ENCODE measurements at regions not wholly inside any gene's neighbourhood (a gene's known extent, or its start where the extent isn't known, plus 50 kb on each side); places are given as distances from the start of the nearest gene placed in this dataset.

GRCh38 chr9:28921857-28922500, 1348.7 kb upstream of the C9orf72 start:
- TF ChIP-seq CTCF (IDR thresholded peaks at IDR 0.05) (no peak), REST (IDR thresholded peaks at IDR 0.05; ENCODE audit: insufficient read depth in 1 of 2, low read depth in 2 of 2, low read length in 1 of 2) (no peak), POLR2AphosphoS5 (IDR thresholded peaks at IDR 0.05; ENCODE audit: low read depth, low read length) (no peak), TCF7L2 (IDR thresholded peaks at IDR 0.05; ENCODE audit: low read depth, low read length) (no peak)
